A673 (cell line): ENCODE measurements at regions not wholly inside any gene's neighbourhood (a gene's known extent, or its start where the extent isn't known, plus 50 kb on each side); places are given as distances from the start of the nearest gene placed in this dataset.

Experiments used
- CTCF ChIP-seq: fragments of 300-800, 200-600 bp; sonication (generic); conservative IDR thresholded peaks from 2 replicates; pipeline ENCODE4 v1.5.1; 2017; ENCODE audit warnings: low read depth, mild to moderate bottlenecking, antibody characterized with exemption, low read length, moderate library complexity, mixed read lengths
- EZH2 ChIP-seq: fragments of 200-600 bp; sonication (generic); IDR thresholded peaks from 2 replicates; pipeline ENCODE4 v1.6.1; 2017; ENCODE audit warnings: borderline replicate concordance, low read depth, mild to moderate bottlenecking, mixed read lengths, antibody characterized with exemption, low read length; ENCODE audit not compliant: poor library complexity, severe bottlenecking

- TF ChIP-seq CTCF (no peak), EZH2 (no peak)
Observed at GRCh38 chr18:11245879-11246278, 96.5 kb upstream of the PIEZO2 start.
